IMR-90 (cell line): ENCODE measurements at regions not wholly inside any gene's neighbourhood (a gene's known extent, or its start where the extent isn't known, plus 50 kb on each side); places are given as distances from the start of the nearest gene placed in this dataset.

Experiments used
- ATAC-seq: fragments of 200-7000 bp; cut with Tn5 transposase; 2 replicates; pipeline ENCODE4 v1.9.1; 2020; ENCODE audit warnings: low read depth, mild to moderate bottlenecking, moderate library complexity
- BruUV-seq: library from RNA; stranded (reverse); fragments of 400-500 nt; replicated peaks from 2 replicates; lab custom pipeline; 2021; lab: Mats Ljungman, UMichigan
- CTCF ChIA-PET: fragments of 300-600 bp; formaldehyde crosslinking; extraction: SDS; loops from one replicate; lab custom pipeline; 2021; ENCODE audit warnings: antibody characterized with exemption; lab: Yijun Ruan, JAX
- POLR2A ChIA-PET: fragments of 300-600 bp; sonication (Branson Sonifier 250); formaldehyde crosslinking; loops from one replicate; lab custom pipeline; 2022; ENCODE audit warnings: antibody characterized with exemption; ENCODE audit not compliant: unreplicated experiment; lab: Charles Lee
- DNase-seq: peaks from one replicate; pipeline ENCODE4 v3.0.0; 2013
- H2AFZ ChIP-seq: replicated peaks from 2 replicates; pipeline ENCODE3; 2013; ENCODE audit warnings: low read length, mild to moderate bottlenecking; ENCODE audit not compliant: poor library complexity
- H2AK5ac ChIP-seq: 2 replicates; pipeline ENCODE4 v1.6.1; 2013; ENCODE audit warnings: low read depth, low read length, inconsistent platforms
- H2AK9ac ChIP-seq: replicated peaks from 2 replicates; pipeline ENCODE3; 2013; ENCODE audit warnings: mild to moderate bottlenecking, low read depth, low read length, moderate library complexity; ENCODE audit not compliant: poor library complexity
- H2BK120ac ChIP-seq: 2 replicates; pipeline ENCODE4 v1.6.1; 2013; ENCODE audit warnings: low read depth, low read length, inconsistent platforms
- H2BK15ac ChIP-seq: 3 replicates; pipeline ENCODE4 v1.6.1; 2013; ENCODE audit warnings: low read depth, low read length, inconsistent platforms
- H2BK20ac ChIP-seq: 2 replicates; pipeline ENCODE4 v1.6.1; 2013; ENCODE audit warnings: low read depth, mild to moderate bottlenecking, inconsistent platforms, low read length, moderate library complexity
- H2BK5ac ChIP-seq: 2 replicates; pipeline ENCODE4 v1.6.1; 2013; ENCODE audit warnings: mild to moderate bottlenecking, low read depth, low read length, inconsistent platforms; ENCODE audit not compliant: poor library complexity, severe bottlenecking
- H3K14ac ChIP-seq: replicated peaks from 2 replicates; pipeline ENCODE4 v1.6.1; 2013; ENCODE audit warnings: low read depth, low read length, inconsistent platforms
- H3K18ac ChIP-seq: 2 replicates; pipeline ENCODE4 v1.6.1; 2013; ENCODE audit warnings: low read depth, low read length, control low read depth
- H3K23ac ChIP-seq: 2 replicates; pipeline ENCODE4 v1.6.1; 2013; ENCODE audit warnings: low read depth, low read length, inconsistent platforms
- H3K27ac ChIP-seq: 2 replicates; pipeline ENCODE4 v1.5.1; 2013; ENCODE audit warnings: mild to moderate bottlenecking, control low read depth, low read length; ENCODE audit not compliant: insufficient read depth
- H3K27me3 ChIP-seq: 2 replicates; pipeline ENCODE4 v1.6.1; 2013; ENCODE audit warnings: low read length; ENCODE audit not compliant: control insufficient read depth, insufficient read depth
- H3K36me3 ChIP-seq: 2 replicates; pipeline ENCODE4 v1.6.1; 2013; ENCODE audit warnings: low read length, mixed read lengths; ENCODE audit not compliant: control insufficient read depth, insufficient read depth
- H3K4ac ChIP-seq: 2 replicates; pipeline ENCODE4 v1.6.1; 2013; ENCODE audit warnings: low read depth, low read length, inconsistent platforms
- H3K4me1 ChIP-seq: 2 replicates; pipeline ENCODE4 v1.6.1; 2013; ENCODE audit warnings: low read length, mixed read lengths; ENCODE audit not compliant: control insufficient read depth, insufficient read depth
- H3K4me2 ChIP-seq: 2 replicates; pipeline ENCODE4 v1.6.1; 2013; ENCODE audit warnings: low read depth, mild to moderate bottlenecking, control low read depth, low read length, moderate library complexity
- H3K4me3 ChIP-seq: 2 replicates; pipeline ENCODE4 v1.5.1; 2013; ENCODE audit warnings: low read depth, mild to moderate bottlenecking, control low read depth, low read length, moderate library complexity; ENCODE audit not compliant: insufficient read depth
- H3K56ac ChIP-seq: 2 replicates; pipeline ENCODE4 v1.6.1; 2013; ENCODE audit warnings: low read length, inconsistent platforms; ENCODE audit not compliant: insufficient read depth; ENCODE audit errors: extremely low read depth
- H3K79me1 ChIP-seq, 2 experiments: 2 replicates each; pipeline ENCODE4 v1.6.1; 2013; ENCODE audit warnings: low read length in 2 of 2, inconsistent platforms in 1 of 2, low read depth in 1 of 2
- H3K9ac ChIP-seq: 2 replicates; pipeline ENCODE4 v1.6.1; 2013; ENCODE audit warnings: low read depth, low read length, control low read depth
- H3K9me1 ChIP-seq: 2 replicates; pipeline ENCODE4 v1.6.1; 2013; ENCODE audit warnings: low read length, inconsistent platforms; ENCODE audit not compliant: insufficient read depth
- H3K9me3 ChIP-seq: 2 replicates; pipeline ENCODE4 v1.6.1; 2013; ENCODE audit warnings: low read length; ENCODE audit not compliant: control insufficient read depth, insufficient read depth
- H4K20me1 ChIP-seq: 2 replicates; pipeline ENCODE4 v1.6.1; 2013; ENCODE audit warnings: low read length, inconsistent platforms; ENCODE audit not compliant: insufficient read depth
- H4K5ac ChIP-seq: 2 replicates; pipeline ENCODE4 v1.6.1; 2013; ENCODE audit warnings: mild to moderate bottlenecking, low read depth, low read length, control low read depth
- H4K8ac ChIP-seq, 2 experiments: 2 replicates each; pipeline ENCODE4 v1.6.1; 2013; ENCODE audit warnings: low read depth in 2 of 2, low read length in 2 of 2, control low read depth in 1 of 2, inconsistent platforms in 1 of 2
- H4K91ac ChIP-seq: 2 replicates; pipeline ENCODE4 v1.6.1; 2013; ENCODE audit warnings: low read depth, low read length, inconsistent platforms; ENCODE audit not compliant: insufficient read depth
- BHLHE40 ChIP-seq: fragments of 150-350 bp; IDR thresholded peaks from 2 replicates; pipeline ENCODE4 v1.6.1; 2016; ENCODE audit warnings: mild to moderate bottlenecking, low read depth, low read length
- CEBPB ChIP-seq: IDR thresholded peaks from 2 replicates; pipeline ENCODE4 v1.6.1; 2012; ENCODE audit warnings: low read depth, low read length, improper control_type of control experiment
- CHD1 ChIP-seq: IDR thresholded peaks from 2 replicates; pipeline ENCODE4 v1.6.1; 2012; ENCODE audit warnings: low read depth, low read length, improper control_type of control experiment
- ELK1 ChIP-seq: fragments of 150-350 bp; IDR thresholded peaks from 2 replicates; pipeline ENCODE4 v1.6.1; 2016; ENCODE audit warnings: low read depth, mild to moderate bottlenecking, low read length, moderate library complexity, borderline replicate concordance
- FOS ChIP-seq: fragments of 150-350 bp; IDR thresholded peaks from 2 replicates; pipeline ENCODE4 v1.6.1; 2016; ENCODE audit warnings: low read depth, low read length
- MAFK ChIP-seq: IDR thresholded peaks from 2 replicates; pipeline ENCODE4 v1.6.1; 2012; ENCODE audit warnings: low read depth, low read length, improper control_type of control experiment
- MAZ ChIP-seq: IDR thresholded peaks from 2 replicates; pipeline ENCODE4 v1.6.1; 2012; ENCODE audit warnings: low read depth, mild to moderate bottlenecking, low read length, improper control_type of control experiment, moderate library complexity, borderline replicate concordance
- MXI1 ChIP-seq: IDR thresholded peaks from 2 replicates; pipeline ENCODE4 v1.6.1; 2012; ENCODE audit warnings: low read depth, mild to moderate bottlenecking, low read length, moderate library complexity, borderline replicate concordance
- NFE2L2 ChIP-seq: fragments of 150-350 bp; IDR thresholded peaks from 2 replicates; pipeline ENCODE4 v1.6.1; 2016; ENCODE audit warnings: low read depth, mild to moderate bottlenecking, low read length
- POLR2A ChIP-seq: IDR thresholded peaks from 2 replicates; pipeline ENCODE4 v1.6.1; 2012; ENCODE audit warnings: mild to moderate bottlenecking, low read depth, low read length
- RAD21 ChIP-seq: IDR thresholded peaks from 2 replicates; pipeline ENCODE4 v1.6.1; 2012; ENCODE audit warnings: low read length, improper control_type of control experiment
- RCOR1 ChIP-seq: IDR thresholded peaks from 2 replicates; pipeline ENCODE4 v1.6.1; 2012; ENCODE audit warnings: mild to moderate bottlenecking, low read length, improper control_type of control experiment; ENCODE audit not compliant: insufficient replicate concordance
- RFX5 ChIP-seq: IDR thresholded peaks from 2 replicates; pipeline ENCODE4 v1.8.0; 2012; ENCODE audit warnings: low read depth, mild to moderate bottlenecking, low read length, moderate library complexity
- WGBS, 2 experiments: methylation state at CpG; one replicate each; pipeline versions ENCODE4 v1.1.5 to v1.1.7; 2013; ENCODE audit warnings: missing lambda C conversion rate in 2 of 2; ENCODE audit not compliant: insufficient read length in 1 of 2; ENCODE audit errors: extremely low coverage in 2 of 2; 5-methylcytosine and 5-hydroxymethylcytosine counted together
- dilution Hi-C: fragments of 300-500 bp; cut with HindIII; formaldehyde crosslinking; loops from one replicate; pipeline ENCODE4 v1.14.3; 2018; ENCODE audit warnings: low sequenced_read_pairs; ENCODE audit not compliant: unreplicated experiment
- in situ Hi-C: fragments of 300-500 bp; cut with MboI; formaldehyde crosslinking; loops from 3 replicates; pipeline ENCODE4 v1.14.3; 2019; ENCODE audit warnings: low sequenced_read_pairs, inconsistent platforms, mixed read lengths
- intact Hi-C: fragments of 100-400 bp; cut with micrococcal nuclease; formaldehyde crosslinking; loops from 2 replicates; pipeline ENCODE4 v1.10.0; 2022
- TF ChIP-seq, protein P1 (sequence below): fragments of 150-350 bp; IDR thresholded peaks from 2 replicates; pipeline ENCODE4 v1.6.1; 2017; ENCODE audit warnings: mild to moderate bottlenecking, antibody characterized with exemption, low read length, low read depth
- TF ChIP-seq, protein P2 (sequence below): conservative IDR thresholded peaks from 2 replicates; pipeline ENCODE4 v1.5.1; 2012; ENCODE audit warnings: mild to moderate bottlenecking, low read depth, low read length, improper control_type of control experiment

GRCh38 chr12:127896661-127897060 is 370.3 kb upstream of the TMEM132C start:
- Histone ChIP-seq H4K20me1 (no peaks in the 10 kb centered on the region), H3K36me3 (no peaks in the 10 kb centered on the region), H3K56ac (no peak overlapping the region), H3K9ac (no peak overlapping the region), H4K91ac (no peak overlapping the region), H3K4me3 (no peak overlapping the region), H2AK9ac (no peak overlapping the region), H2BK5ac (no peak overlapping the region), H3K27ac (no peak overlapping the region), H3K4me2 (no peak overlapping the region), H3K9me1 (no peaks in the 10 kb centered on the region), H3K27me3 (no peaks in the 10 kb centered on the region), H2BK15ac (no peak overlapping the region), H2BK20ac (no peak overlapping the region), H3K79me1 (no peaks in the 10 kb centered on the region), H3K9me3 (peaks cover 23% of the 10 kb centered on the region), H3K14ac (no peak overlapping the region), H4K5ac (no peak overlapping the region), H2BK120ac (no peak overlapping the region), H2AK5ac (no peak overlapping the region), H3K18ac (no peak overlapping the region), H3K4ac (no peak overlapping the region), H3K4me1 (no peaks in the 10 kb centered on the region), H3K23ac (no peak overlapping the region), H4K8ac (no peak overlapping the region), H2AFZ (no peak overlapping the region)
- intact Hi-C loops (no loop called here), in situ Hi-C loops (no loop called here), dilution Hi-C loops (no loop called here)
- DNase-seq, result no peak
- no TSS peak for BruUV-seq
- TF ChIP-seq MXI1 (no peak), MAFK (no peak), CEBPB (no peak), POLR2A (no peak), BHLHE40 (no peak), FOS (no peak), MAZ (no peak), RAD21 (no peak), CHD1 (no peak), ELK1 (no peak), NFE2L2 (no peak), RFX5 (no peak), RCOR1 (no peak)
- TF ChIP-seq, protein P1, sequence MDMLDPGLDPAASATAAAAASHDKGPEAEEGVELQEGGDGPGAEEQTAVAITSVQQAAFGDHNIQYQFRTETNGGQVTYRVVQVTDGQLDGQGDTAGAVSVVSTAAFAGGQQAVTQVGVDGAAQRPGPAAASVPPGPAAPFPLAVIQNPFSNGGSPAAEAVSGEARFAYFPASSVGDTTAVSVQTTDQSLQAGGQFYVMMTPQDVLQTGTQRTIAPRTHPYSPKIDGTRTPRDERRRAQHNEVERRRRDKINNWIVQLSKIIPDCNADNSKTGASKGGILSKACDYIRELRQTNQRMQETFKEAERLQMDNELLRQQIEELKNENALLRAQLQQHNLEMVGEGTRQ, result no peak
- TF ChIP-seq, protein P2, sequence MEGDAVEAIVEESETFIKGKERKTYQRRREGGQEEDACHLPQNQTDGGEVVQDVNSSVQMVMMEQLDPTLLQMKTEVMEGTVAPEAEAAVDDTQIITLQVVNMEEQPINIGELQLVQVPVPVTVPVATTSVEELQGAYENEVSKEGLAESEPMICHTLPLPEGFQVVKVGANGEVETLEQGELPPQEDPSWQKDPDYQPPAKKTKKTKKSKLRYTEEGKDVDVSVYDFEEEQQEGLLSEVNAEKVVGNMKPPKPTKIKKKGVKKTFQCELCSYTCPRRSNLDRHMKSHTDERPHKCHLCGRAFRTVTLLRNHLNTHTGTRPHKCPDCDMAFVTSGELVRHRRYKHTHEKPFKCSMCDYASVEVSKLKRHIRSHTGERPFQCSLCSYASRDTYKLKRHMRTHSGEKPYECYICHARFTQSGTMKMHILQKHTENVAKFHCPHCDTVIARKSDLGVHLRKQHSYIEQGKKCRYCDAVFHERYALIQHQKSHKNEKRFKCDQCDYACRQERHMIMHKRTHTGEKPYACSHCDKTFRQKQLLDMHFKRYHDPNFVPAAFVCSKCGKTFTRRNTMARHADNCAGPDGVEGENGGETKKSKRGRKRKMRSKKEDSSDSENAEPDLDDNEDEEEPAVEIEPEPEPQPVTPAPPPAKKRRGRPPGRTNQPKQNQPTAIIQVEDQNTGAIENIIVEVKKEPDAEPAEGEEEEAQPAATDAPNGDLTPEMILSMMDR, result no peak
- no peak for ATAC-seq
- ChIA-PET POLR2A (no interaction called here), CTCF (no interaction called here)
- WGBS, 2 experiments, result 8% methylated on average over 2 of the region's 4 CpGs; no CpG with 5 or more reads in 1 of the 2 experiments
